NB4 (cell line): ENCODE measurements at regions not wholly inside any gene's neighbourhood (a gene's known extent, or its start where the extent isn't known, plus 50 kb on each side); places are given as distances from the start of the nearest gene placed in this dataset.

Experiments used
- POLR2A ChIP-seq: IDR thresholded peaks from 2 replicates; pipeline ENCODE4 v1.6.1; 2011; ENCODE audit warnings: mild to moderate bottlenecking; ENCODE audit not compliant: insufficient read length; ENCODE audit errors: extremely low read depth
- TF ChIP-seq, protein P1 (sequence below): IDR thresholded peaks from 2 replicates; pipeline ENCODE4 v1.6.1; 2011; ENCODE audit warnings: low read depth, low read length
- TF ChIP-seq, protein P2 (sequence below): IDR thresholded peaks from one replicate; pipeline ENCODE4 v1.5.1; 2012; ENCODE audit warnings: low read depth, low read length

DNA sequence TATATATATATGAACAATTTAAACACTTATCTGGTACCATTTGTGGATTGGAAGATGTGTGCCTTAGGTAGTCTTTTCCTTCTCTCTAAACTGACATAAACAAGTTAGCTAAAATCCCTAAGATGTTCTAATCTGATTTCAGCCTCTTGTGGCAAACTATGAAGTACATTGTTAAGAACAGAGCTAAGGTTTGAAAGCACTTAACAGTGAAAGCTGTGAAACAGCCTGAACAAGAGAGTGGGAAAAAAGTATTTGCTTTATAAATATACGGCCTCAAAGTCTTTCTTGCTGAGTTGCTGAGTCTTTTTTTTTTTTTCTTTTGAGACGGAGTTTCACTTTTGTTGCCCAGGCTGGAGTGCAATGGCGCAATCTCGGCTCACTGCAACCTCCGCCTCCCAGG is 53.7 kb upstream of the PELI2 start:
- TF ChIP-seq POLR2A = no peak
- TF ChIP-seq, protein P1, sequence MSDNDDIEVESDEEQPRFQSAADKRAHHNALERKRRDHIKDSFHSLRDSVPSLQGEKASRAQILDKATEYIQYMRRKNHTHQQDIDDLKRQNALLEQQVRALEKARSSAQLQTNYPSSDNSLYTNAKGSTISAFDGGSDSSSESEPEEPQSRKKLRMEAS = no peak
- TF ChIP-seq, protein P2, sequence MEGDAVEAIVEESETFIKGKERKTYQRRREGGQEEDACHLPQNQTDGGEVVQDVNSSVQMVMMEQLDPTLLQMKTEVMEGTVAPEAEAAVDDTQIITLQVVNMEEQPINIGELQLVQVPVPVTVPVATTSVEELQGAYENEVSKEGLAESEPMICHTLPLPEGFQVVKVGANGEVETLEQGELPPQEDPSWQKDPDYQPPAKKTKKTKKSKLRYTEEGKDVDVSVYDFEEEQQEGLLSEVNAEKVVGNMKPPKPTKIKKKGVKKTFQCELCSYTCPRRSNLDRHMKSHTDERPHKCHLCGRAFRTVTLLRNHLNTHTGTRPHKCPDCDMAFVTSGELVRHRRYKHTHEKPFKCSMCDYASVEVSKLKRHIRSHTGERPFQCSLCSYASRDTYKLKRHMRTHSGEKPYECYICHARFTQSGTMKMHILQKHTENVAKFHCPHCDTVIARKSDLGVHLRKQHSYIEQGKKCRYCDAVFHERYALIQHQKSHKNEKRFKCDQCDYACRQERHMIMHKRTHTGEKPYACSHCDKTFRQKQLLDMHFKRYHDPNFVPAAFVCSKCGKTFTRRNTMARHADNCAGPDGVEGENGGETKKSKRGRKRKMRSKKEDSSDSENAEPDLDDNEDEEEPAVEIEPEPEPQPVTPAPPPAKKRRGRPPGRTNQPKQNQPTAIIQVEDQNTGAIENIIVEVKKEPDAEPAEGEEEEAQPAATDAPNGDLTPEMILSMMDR = no peak
